ENCODE measurements at regions not wholly inside any gene's neighbourhood (a gene's known extent, or its start where the extent isn't known, plus 50 kb on each side); places are given as distances from the start of the nearest gene placed in this dataset.

GRCh38 chr6:166679566-166679965 lies 52.5 kb upstream of the RPS6KA2 start:
- H3K27me3 ChIP-seq: no peaks in the 10 kb centered on the region
- H3K4me3 ChIP-seq: no peak overlapping the region
- H3K27ac ChIP-seq: no peak overlapping the region
- no peaks in the 10 kb centered on the region for H3K4me1 ChIP-seq
- no peaks in the 10 kb centered on the region for H3K9me3 ChIP-seq
- no peaks in the 10 kb centered on the region for H3K36me3 ChIP-seq
- no peak for TF ChIP-seq CTCF (IDR thresholded peaks at IDR 0.05)
- DNase-seq: peak in 1 of 3 donors; percentile 42

- Histone ChIP-seq H3K27ac (no peak overlapping the region), H3K4me1 (no peaks in the 10 kb centered on the region), H3K36me3 (no peaks in the 10 kb centered on the region), H3K4me3 (no peak overlapping the region), H3K27me3 (no peaks in the 10 kb centered on the region), H3K9me3 (no peaks in the 10 kb centered on the region)
- DNase-seq: peak in 1 of 3 donors; percentile 46
- TF ChIP-seq CTCF (IDR thresholded peaks at IDR 0.05): no peak
- no peak for TF ChIP-seq POLR2A (IDR thresholded peaks at IDR 0.05)
Measured at GRCh38 chr6:166678426-166678825, 51.4 kb upstream of the RPS6KA2 start.

- H3K4me1 ChIP-seq: peaks cover 0 to 3% (median 0%) of the 10 kb centered on the region in 4 donors
- H3K4me3 ChIP-seq: no peak overlapping the region
- H3K27me3 ChIP-seq: no peaks in the 10 kb centered on the region
- H3K36me3 ChIP-seq: no peaks in the 10 kb centered on the region
- no peak overlapping the region for H3K27ac ChIP-seq
- TF ChIP-seq CTCF (IDR thresholded peaks at IDR 0.05): no peak
- no peak for TF ChIP-seq POLR2A (IDR thresholded peaks at IDR 0.05)
- H3K9me3 ChIP-seq: no peaks in the 10 kb centered on the region
- DNase-seq: no peak
Measured at GRCh38 chr6:166677941-166678340, 50.9 kb upstream of the RPS6KA2 start.
